ENCODE measurements at regions not wholly inside any gene's neighbourhood (a gene's known extent, or its start where the extent isn't known, plus 50 kb on each side); places are given as distances from the start of the nearest gene placed in this dataset.
"Not testable (repeated sequence)": the region's sequence is repeated elsewhere in the genome, so short reads cannot be mapped to it uniquely, and the experiment has no call there.

GRCh38 chr16:66103211-66103610 lies 263.3 kb upstream of the CDH5 start:
- no peak for ATAC-seq (ENCODE audit: low read depth)

GRCh38 chr16:66099306-66099705 lies 267.2 kb upstream of the CDH5 start:
- H3K27ac Mint-ChIP-seq = no peak overlapping the region
- H3K27me3 Mint-ChIP-seq = no peaks in the 10 kb centered on the region

More at GRCh38 chr16:66103211-66103610, 263.3 kb upstream of the CDH5 start:
- Mint-ChIP-seq H3K4me3 (no peak overlapping the region), H3K27me3 (no peaks in the 10 kb centered on the region), H3K36me3 (no peaks in the 10 kb centered on the region), H3K4me1 (no peaks in the 10 kb centered on the region), H3K9me3 (no peaks in the 10 kb centered on the region), H3K27ac (no peak overlapping the region)
- POLR2A ChIA-PET = no interaction called here
- no peak for DNase-seq

GRCh38 chr16:66097751-66098150 lies 268.7 kb upstream of the CDH5 start:
- Mint-ChIP-seq H3K27ac (no peak overlapping the region), H3K27me3 (no peaks in the 10 kb centered on the region), H3K4me1 (no peaks in the 10 kb centered on the region), H3K36me3 (no peaks in the 10 kb centered on the region), H3K4me3 (no peak overlapping the region), H3K9me3 (no peaks in the 10 kb centered on the region)
- ATAC-seq (ENCODE audit: low read depth) = no peak
- POLR2A ChIA-PET = no interaction called here
- DNase-seq = no peak

More at GRCh38 chr16:66099306-66099705, 267.2 kb upstream of the CDH5 start:
- DNase-seq = no peak
- H3K4me3 Mint-ChIP-seq = no peak overlapping the region
- POLR2A ChIA-PET = no interaction called here
- ATAC-seq (ENCODE audit: low read depth) = no peak
- H3K4me1 Mint-ChIP-seq = no peaks in the 10 kb centered on the region
- H3K36me3 Mint-ChIP-seq = no peaks in the 10 kb centered on the region
- no peaks in the 10 kb centered on the region for H3K9me3 Mint-ChIP-seq

GRCh38 chr16:66095676-66096075 lies 270.8 kb upstream of the CDH5 start:
- DNase-seq = no peak
- Mint-ChIP-seq H3K27me3 (no peaks in the 10 kb centered on the region), H3K36me3 (no peaks in the 10 kb centered on the region), H3K27ac (no peak overlapping the region), H3K4me1 (no peaks in the 10 kb centered on the region), H3K4me3 (no peak overlapping the region), H3K9me3 (no peaks in the 10 kb centered on the region)
- ATAC-seq (ENCODE audit: low read depth) = no peak
- POLR2A ChIA-PET = no interaction called here

DNA sequence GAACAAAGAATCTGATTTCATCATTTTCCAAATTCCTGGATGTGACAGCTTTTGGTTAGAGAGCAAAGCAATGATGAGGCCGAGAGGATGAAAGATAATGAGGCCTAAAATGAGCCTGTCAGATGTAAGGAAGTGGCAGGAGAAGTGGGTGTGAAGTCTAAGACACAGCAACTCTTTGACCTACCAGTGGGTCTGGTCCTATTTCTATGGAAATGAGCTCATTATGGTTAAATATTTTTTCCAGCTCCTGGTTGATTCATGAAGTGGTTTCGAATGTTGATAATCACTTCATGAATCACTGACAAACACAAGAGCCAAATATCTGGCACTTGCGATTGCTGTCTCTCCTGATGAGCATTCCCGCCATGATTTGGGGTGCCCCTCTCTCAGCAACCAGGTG lies 273.3 kb upstream of the CDH5 start:
- no peak for DNase-seq
- H3K9me3 Mint-ChIP-seq = no peaks in the 10 kb centered on the region

DNA sequence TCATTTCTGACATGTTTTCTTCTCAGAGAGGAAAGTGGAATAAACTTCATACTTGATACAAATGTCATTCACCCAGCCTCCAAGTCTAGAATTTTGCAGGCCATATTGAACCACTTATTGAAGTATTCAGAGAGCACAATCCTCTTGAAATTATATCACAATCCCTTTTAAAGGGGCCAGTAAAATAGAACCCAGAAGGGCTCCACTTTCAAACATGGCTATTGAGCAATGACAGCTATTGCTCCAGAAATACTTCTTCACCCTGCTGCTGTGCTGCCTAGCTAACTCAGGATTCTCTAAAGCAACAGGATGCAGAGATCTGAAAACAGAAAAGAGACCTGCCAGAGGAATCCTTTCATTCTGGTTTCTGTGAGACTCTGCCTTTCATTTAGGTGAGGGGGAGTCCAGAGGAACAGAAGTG lies 275.0 kb upstream of the CDH5 start:
- no peak for ATAC-seq (ENCODE audit: low read depth)
- Mint-ChIP-seq H3K27ac (no peak overlapping the region), H3K4me3 (no peak overlapping the region), H3K9me3 (no peaks in the 10 kb centered on the region), H3K36me3 (no peaks in the 10 kb centered on the region), H3K4me1 (no peaks in the 10 kb centered on the region), H3K27me3 (no peaks in the 10 kb centered on the region)
- POLR2A ChIA-PET = no interaction called here
- no peak for DNase-seq

More for the DNA sequence above, 273.3 kb upstream of the CDH5 start:
- POLR2A ChIA-PET = no interaction called here
- Mint-ChIP-seq H3K27ac (no peak overlapping the region), H3K36me3 (no peaks in the 10 kb centered on the region), H3K4me1 (no peaks in the 10 kb centered on the region), H3K4me3 (no peak overlapping the region), H3K27me3 (no peaks in the 10 kb centered on the region)
- ATAC-seq (ENCODE audit: low read depth) = no peak

DNA sequence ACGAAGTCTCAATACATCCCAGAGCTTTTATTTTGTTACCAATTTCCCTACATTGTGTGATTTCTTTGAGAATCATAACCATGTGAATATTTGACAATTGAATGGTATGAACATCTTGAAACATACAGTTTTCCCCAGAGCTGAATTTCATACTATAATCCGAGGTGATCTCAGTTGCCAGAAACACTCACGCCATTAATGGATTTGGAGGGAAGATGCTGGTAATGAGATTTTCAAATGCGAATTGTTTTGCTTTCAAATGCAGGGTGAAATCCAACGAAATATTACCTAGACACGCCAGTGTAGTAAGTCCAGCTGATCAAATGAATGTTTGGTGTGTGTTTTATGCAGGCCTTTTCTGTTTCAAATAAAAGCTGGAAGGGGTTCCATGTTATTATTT lies 277.8 kb upstream of the CDH5 start:
- H3K4me3 Mint-ChIP-seq = no peak overlapping the region
- no peak for ATAC-seq (ENCODE audit: low read depth)

DNA sequence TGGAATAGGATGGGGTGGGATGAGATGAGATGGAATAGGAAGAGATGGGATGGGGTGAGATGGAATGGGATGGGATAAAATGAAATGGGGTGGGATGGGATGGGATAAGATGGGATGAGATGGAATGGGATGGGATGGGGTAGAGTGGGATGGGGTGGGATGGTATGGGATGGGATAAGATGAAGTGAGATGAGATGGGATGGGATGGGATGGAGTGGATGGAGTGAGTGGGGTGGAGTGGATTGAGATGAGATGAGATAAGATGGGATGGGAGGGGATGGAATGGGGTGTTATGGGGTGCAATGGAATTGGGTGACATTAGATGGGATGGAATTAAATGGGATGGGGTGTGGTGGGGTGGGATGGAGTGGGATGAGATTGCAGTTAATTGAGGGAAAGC lies 279.2 kb upstream of the CDH5 start:
- no peak overlapping the region for H3K27ac Mint-ChIP-seq
- H3K9me3 Mint-ChIP-seq = no peaks in the 10 kb centered on the region
- H3K36me3 Mint-ChIP-seq = no peaks in the 10 kb centered on the region
- no peaks in the 10 kb centered on the region for H3K27me3 Mint-ChIP-seq
- no peak for ATAC-seq (ENCODE audit: low read depth)
- no peak for DNase-seq
- no peak overlapping the region for H3K4me3 Mint-ChIP-seq
- POLR2A ChIA-PET = no interaction called here
- H3K4me1 Mint-ChIP-seq = no peaks in the 10 kb centered on the region

More for the DNA sequence above, 277.8 kb upstream of the CDH5 start:
- Mint-ChIP-seq H3K27ac (no peak overlapping the region), H3K27me3 (no peaks in the 10 kb centered on the region), H3K36me3 (no peaks in the 10 kb centered on the region), H3K9me3 (no peaks in the 10 kb centered on the region), H3K4me1 (no peaks in the 10 kb centered on the region)
- no peak for DNase-seq
- POLR2A ChIA-PET = no interaction called here

GRCh38 chr16:66085651-66086050 lies 280.8 kb upstream of the CDH5 start:
- POLR2A ChIA-PET = no interaction called here
- Mint-ChIP-seq H3K27ac (no peak overlapping the region), H3K4me1 (no peaks in the 10 kb centered on the region), H3K9me3 (no peaks in the 10 kb centered on the region), H3K4me3 (no peak overlapping the region), H3K27me3 (no peaks in the 10 kb centered on the region), H3K36me3 (no peaks in the 10 kb centered on the region)
- no peak for ATAC-seq (ENCODE audit: low read depth)
- DNase-seq = no peak

- POLR2A ChIA-PET; H3K4me1 Mint-ChIP-seq; H3K27ac Mint-ChIP-seq; DNase-seq; H3K27me3 Mint-ChIP-seq; H3K9me3 Mint-ChIP-seq; ATAC-seq (ENCODE audit: low read depth); H3K36me3 Mint-ChIP-seq; H3K4me3 Mint-ChIP-seq: not testable (repeated sequence)
Observed at GRCh38 chr16:66084731-66085130, 281.8 kb upstream of the CDH5 start.

DNA sequence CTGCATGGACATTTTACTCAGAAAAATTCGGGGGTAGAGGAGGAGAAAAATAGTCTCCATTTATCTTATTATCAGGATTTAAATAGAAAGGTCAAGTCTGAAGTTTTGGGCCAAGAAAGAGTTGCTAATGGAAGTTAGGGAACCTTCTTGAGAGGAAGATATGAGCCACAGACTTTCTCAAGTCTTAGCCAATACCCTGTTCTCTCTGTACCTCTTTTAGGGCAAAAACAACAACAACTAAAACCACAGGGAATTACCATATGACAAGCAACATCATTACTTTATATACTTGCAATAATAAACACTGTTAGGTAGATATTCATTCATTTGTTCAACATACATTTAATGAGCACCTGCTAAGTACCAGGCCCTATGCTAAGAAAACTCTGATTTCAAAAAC lies 282.2 kb upstream of the CDH5 start:
- Mint-ChIP-seq H3K4me3 (no peak overlapping the region), H3K36me3 (no peaks in the 10 kb centered on the region), H3K27ac (no peak overlapping the region), H3K4me1 (no peaks in the 10 kb centered on the region), H3K9me3 (no peaks in the 10 kb centered on the region), H3K27me3 (peaks cover 2% of the 10 kb centered on the region)
- DNase-seq (no peak), ATAC-seq (ENCODE audit: low read depth) (no peak)
- POLR2A ChIA-PET = no interaction called here

DNA sequence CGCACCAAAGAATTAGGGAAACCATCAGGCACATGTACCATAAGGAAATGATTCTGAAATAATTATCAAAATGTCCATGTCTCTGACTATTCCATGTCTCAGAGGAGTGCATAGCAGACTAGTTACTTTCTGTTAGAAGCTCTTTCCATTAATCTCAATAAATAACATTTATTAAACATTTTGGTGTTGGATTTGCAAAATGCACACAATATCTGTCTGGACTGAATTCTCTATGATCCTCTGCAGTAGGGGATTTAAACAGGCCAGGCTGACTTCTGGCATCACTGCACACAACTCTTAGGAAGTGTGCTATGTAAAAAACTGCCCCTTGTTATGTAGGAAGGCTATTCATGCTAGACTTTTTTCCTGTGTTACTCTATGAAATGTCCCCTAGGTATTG lies 283.3 kb upstream of the CDH5 start:
- Mint-ChIP-seq H3K4me3 (no peak overlapping the region), H3K9me3 (no peaks in the 10 kb centered on the region), H3K27me3 (peaks cover 6% of the 10 kb centered on the region), H3K36me3 (no peaks in the 10 kb centered on the region), H3K27ac (no peak overlapping the region), H3K4me1 (no peaks in the 10 kb centered on the region)
- ATAC-seq (ENCODE audit: low read depth) (no peak), DNase-seq (no peak)
- POLR2A ChIA-PET = no interaction called here

DNA sequence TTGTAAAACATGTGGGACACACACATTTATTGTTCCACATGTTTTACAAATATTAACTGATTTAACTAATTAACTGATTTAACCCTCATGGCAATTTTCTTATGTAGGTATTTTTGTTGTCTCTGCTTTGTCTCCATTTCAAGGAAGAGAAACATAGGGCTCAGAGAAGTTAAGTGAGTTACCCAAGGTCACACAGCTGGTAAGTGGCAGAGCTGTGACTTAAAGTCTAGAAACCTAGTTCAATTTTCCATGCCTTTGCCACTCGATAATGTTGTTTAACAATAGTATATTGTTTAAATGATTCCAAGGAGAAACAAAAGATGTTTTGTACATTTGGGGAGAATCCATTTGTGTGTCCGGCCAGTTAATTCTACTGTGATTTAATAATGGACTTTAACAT lies 284.1 kb upstream of the CDH5 start:
- Mint-ChIP-seq H3K27ac (no peak overlapping the region), H3K4me1 (no peaks in the 10 kb centered on the region), H3K9me3 (no peaks in the 10 kb centered on the region), H3K36me3 (no peaks in the 10 kb centered on the region), H3K4me3 (no peak overlapping the region), H3K27me3 (peaks cover 10% of the 10 kb centered on the region)
- no peak for DNase-seq
- POLR2A ChIA-PET = no interaction called here
- ATAC-seq (ENCODE audit: low read depth) = no peak

DNA sequence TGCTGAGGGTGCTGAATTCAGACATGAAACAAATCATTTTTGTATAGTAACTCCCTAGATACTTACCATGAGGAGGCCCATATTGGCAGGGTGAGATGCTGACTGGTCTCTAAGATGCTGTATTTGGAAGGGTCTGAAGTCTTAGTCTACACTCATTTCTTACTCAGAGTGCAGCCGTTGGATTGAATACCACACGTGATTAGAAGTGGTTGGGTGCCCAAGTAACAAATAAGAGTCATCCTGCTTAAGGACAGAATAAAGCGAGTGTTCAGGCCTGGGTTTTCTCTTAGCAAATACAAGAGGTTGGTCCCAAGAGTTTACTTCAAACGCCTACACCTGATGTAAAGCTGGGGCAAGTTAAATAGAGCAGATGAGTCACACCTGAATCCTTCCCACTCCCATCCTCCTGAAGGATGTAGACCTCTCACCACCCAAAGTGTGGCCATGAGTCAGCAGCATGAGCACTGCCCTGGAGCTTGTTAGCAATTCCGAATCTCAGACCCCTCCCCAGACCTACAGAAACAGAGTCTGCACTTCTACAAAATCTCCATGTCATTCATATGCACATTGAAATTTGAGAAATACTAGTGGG lies 284.6 kb upstream of the CDH5 start:
- no peaks in the 10 kb centered on the region for H3K9me3 Mint-ChIP-seq
- POLR2A ChIA-PET = no interaction called here
- no peak overlapping the region for H3K4me3 Mint-ChIP-seq

More for the DNA sequence above, 284.6 kb upstream of the CDH5 start:
- Mint-ChIP-seq H3K27me3 (peaks cover 10% of the 10 kb centered on the region), H3K36me3 (no peaks in the 10 kb centered on the region), H3K27ac (no peak overlapping the region), H3K4me1 (no peaks in the 10 kb centered on the region)
- ATAC-seq (ENCODE audit: low read depth) (no peak), DNase-seq (no peak)

Data from activated naive CD8-positive, alpha-beta T cell treated with anti-CD3 and anti-CD28 coated beads, Interleukin-2, amount 10 ng/mL, durations not matched to agents 7 days and 5 days (primary cell).